ENCODE measurements at regions not wholly inside any gene's neighbourhood (a gene's known extent, or its start where the extent isn't known, plus 50 kb on each side); places are given as distances from the start of the nearest gene placed in this dataset.

GRCh38 chr13:73757481-73758233 lies 376.5 kb downstream of the KLF12 start:
- H3K27me3 Mint-ChIP-seq (ENCODE audit: insufficient read depth, unreplicated experiment) = no peaks in the 10 kb centered on the region
- H3K4me3 Mint-ChIP-seq (ENCODE audit: unreplicated experiment) = no peak overlapping the region
- BruUV-seq (replicated peaks) = no TSS peak
- no peaks in the 10 kb centered on the region for H3K9me3 Mint-ChIP-seq (ENCODE audit: unreplicated experiment)
- DNase-seq (ENCODE audit: unreplicated experiment) = no peak
- intact Hi-C loops (cut with micrococcal nuclease) = no loop called here
- no peak for TF ChIP-seq CTCF (IDR thresholded peaks at IDR 0.05; ENCODE audit: unreplicated experiment)
- POLR2A ChIA-PET = no interaction called here
- no peak overlapping the region for H3K27ac Mint-ChIP-seq (ENCODE audit: low read depth, unreplicated experiment)
- H3K36me3 Mint-ChIP-seq (ENCODE audit: insufficient read depth, unreplicated experiment) = no peaks in the 10 kb centered on the region
- CTCF ChIA-PET = interaction anchor here (0.5 to 4.1 kb wide), 7 partner anchors 10 to 1500 kb away, joined by 3 to 30 read pairs (median 8); no protein-coding TSS in a partner anchor
- peaks cover 5% of the 10 kb centered on the region for H3K4me1 Mint-ChIP-seq (ENCODE audit: insufficient read depth, unreplicated experiment)

GRCh38 chr13:73754727-73755292 lies 379.4 kb downstream of the KLF12 start:
- Mint-ChIP-seq H3K27ac (ENCODE audit: low read depth, unreplicated experiment) (no peak overlapping the region), H3K4me3 (ENCODE audit: unreplicated experiment) (no peak overlapping the region), H3K36me3 (ENCODE audit: insufficient read depth, unreplicated experiment) (no peaks in the 10 kb centered on the region), H3K9me3 (ENCODE audit: unreplicated experiment) (no peaks in the 10 kb centered on the region), H3K4me1 (ENCODE audit: insufficient read depth, unreplicated experiment) (peaks cover 5% of the 10 kb centered on the region), H3K27me3 (ENCODE audit: insufficient read depth, unreplicated experiment) (no peaks in the 10 kb centered on the region)
- peak; percentile 71 for DNase-seq (ENCODE audit: unreplicated experiment)
- ChIA-PET POLR2A (no interaction called here), CTCF (interaction anchor here (0.6 to 4.1 kb wide), 26 partner anchors 8 to 1517 kb away, joined by 3 to 30 read pairs (median 4); no protein-coding TSS in a partner anchor)
- intact Hi-C loops (cut with micrococcal nuclease) = loop anchor here (1.0 to 5.0 kb wide), 5 partner anchors 377 to 1503 kb away; partner anchors contain the start of gene KLF12
- BruUV-seq (replicated peaks) = no TSS peak
- TF ChIP-seq CTCF (IDR thresholded peaks at IDR 0.05; ENCODE audit: unreplicated experiment) = peak; percentile 61

GRCh38 chr13:73754241-73754640 lies 380.0 kb downstream of the KLF12 start:
- Mint-ChIP-seq H3K36me3 (ENCODE audit: insufficient read depth, unreplicated experiment) (no peaks in the 10 kb centered on the region), H3K9me3 (ENCODE audit: unreplicated experiment) (no peaks in the 10 kb centered on the region), H3K27me3 (ENCODE audit: insufficient read depth, unreplicated experiment) (no peaks in the 10 kb centered on the region), H3K4me3 (ENCODE audit: unreplicated experiment) (no peak overlapping the region), H3K27ac (ENCODE audit: low read depth, unreplicated experiment) (no peak overlapping the region), H3K4me1 (ENCODE audit: insufficient read depth, unreplicated experiment) (peaks cover 5% of the 10 kb centered on the region)
- intact Hi-C loops (cut with micrococcal nuclease) = loop anchor here (1.0 to 5.0 kb wide), 5 partner anchors 378 to 1504 kb away; partner anchors contain the start of gene KLF12
- ChIA-PET CTCF (interaction anchor here (1.0 to 3.2 kb wide), 4 partner anchors 13 to 1504 kb away, joined by 3 to 22 read pairs (median 6); no protein-coding TSS in a partner anchor), POLR2A (no interaction called here)
- BruUV-seq (replicated peaks) = no TSS peak
- no peak for TF ChIP-seq CTCF (IDR thresholded peaks at IDR 0.05; ENCODE audit: unreplicated experiment)
- no peak for DNase-seq (ENCODE audit: unreplicated experiment)

GRCh38 chr13:73751290-73751689 lies 382.9 kb downstream of the KLF12 start:
- no TSS peak for BruUV-seq (replicated peaks)
- Mint-ChIP-seq H3K27ac (ENCODE audit: low read depth, unreplicated experiment) (no peak overlapping the region), H3K4me3 (ENCODE audit: unreplicated experiment) (no peak overlapping the region), H3K4me1 (ENCODE audit: insufficient read depth, unreplicated experiment) (peaks cover 5% of the 10 kb centered on the region), H3K36me3 (ENCODE audit: insufficient read depth, unreplicated experiment) (no peaks in the 10 kb centered on the region), H3K27me3 (ENCODE audit: insufficient read depth, unreplicated experiment) (no peaks in the 10 kb centered on the region), H3K9me3 (ENCODE audit: unreplicated experiment) (no peaks in the 10 kb centered on the region)
- TF ChIP-seq CTCF (IDR thresholded peaks at IDR 0.05; ENCODE audit: unreplicated experiment) = no peak
- POLR2A ChIA-PET = no interaction called here
- no peak for DNase-seq (ENCODE audit: unreplicated experiment)
- intact Hi-C loops (cut with micrococcal nuclease) = loop anchor here (5.0 kb wide), 2 partner anchors 381 to 1021 kb away; partner anchors contain the start of gene KLF12
- CTCF ChIA-PET = interaction anchor here (0.9 to 1.1 kb wide), 3 partner anchors 535 to 1578 kb away, joined by 3 to 6 read pairs (median 4); no protein-coding TSS in a partner anchor
